Prostate gland (tissue), 2 donors: ENCODE measurements at regions not wholly inside any gene's neighbourhood (a gene's known extent, or its start where the extent isn't known, plus 50 kb on each side); places are given as distances from the start of the nearest gene placed in this dataset.

Experiments
- POLR2A ChIP-seq: fragments of 450-650 bp; IDR thresholded peaks from one replicate; pipeline ENCODE4 v1.6.1; 2016; ENCODE audit warnings: antibody characterized with exemption, mild to moderate bottlenecking
- POLR2AphosphoS5 ChIP-seq: sonication (generic); formaldehyde crosslinking; IDR thresholded peaks from one replicate; pipeline ENCODE4 v1.6.1; 2017; ENCODE audit warnings: antibody characterized with exemption
- TF ChIP-seq, protein P1 (sequence below), 4 experiments: fragments of 200-600 bp in 2 of 4; fragments of 450-650 bp in 2 of 4; sonication (generic) in 2 of 4; IDR thresholded peaks; 1 replicate in 3 of 4; 2 replicates in 1 of 4; pipeline ENCODE4 v1.5.1; 2016 to 2019; ENCODE audit warnings: antibody characterized with exemption in 4 of 4, mild to moderate bottlenecking in 2 of 4, moderate library complexity in 2 of 4

DNA sequence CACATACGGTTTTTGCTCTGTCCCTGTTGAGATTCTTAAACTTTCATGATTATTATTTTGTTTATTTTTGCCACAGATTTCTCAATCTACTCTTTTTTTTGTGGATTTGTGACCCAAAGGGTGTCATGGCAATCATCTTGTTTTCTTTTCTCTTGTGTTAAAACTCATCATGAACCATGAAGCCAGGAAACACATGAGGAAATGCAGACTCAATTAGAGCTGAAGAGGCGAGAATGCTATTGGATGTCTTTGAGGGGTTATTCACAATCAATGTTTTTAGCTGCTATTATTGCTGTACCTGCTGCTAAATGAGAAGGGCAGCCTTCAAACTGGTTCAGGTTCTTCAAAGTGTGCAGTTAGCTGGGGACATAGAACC is 99.5 kb upstream of the MMADHC start:
- TF ChIP-seq, protein P1, sequence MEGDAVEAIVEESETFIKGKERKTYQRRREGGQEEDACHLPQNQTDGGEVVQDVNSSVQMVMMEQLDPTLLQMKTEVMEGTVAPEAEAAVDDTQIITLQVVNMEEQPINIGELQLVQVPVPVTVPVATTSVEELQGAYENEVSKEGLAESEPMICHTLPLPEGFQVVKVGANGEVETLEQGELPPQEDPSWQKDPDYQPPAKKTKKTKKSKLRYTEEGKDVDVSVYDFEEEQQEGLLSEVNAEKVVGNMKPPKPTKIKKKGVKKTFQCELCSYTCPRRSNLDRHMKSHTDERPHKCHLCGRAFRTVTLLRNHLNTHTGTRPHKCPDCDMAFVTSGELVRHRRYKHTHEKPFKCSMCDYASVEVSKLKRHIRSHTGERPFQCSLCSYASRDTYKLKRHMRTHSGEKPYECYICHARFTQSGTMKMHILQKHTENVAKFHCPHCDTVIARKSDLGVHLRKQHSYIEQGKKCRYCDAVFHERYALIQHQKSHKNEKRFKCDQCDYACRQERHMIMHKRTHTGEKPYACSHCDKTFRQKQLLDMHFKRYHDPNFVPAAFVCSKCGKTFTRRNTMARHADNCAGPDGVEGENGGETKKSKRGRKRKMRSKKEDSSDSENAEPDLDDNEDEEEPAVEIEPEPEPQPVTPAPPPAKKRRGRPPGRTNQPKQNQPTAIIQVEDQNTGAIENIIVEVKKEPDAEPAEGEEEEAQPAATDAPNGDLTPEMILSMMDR (IDR thresholded peaks at IDR 0.05), result no peak
- TF ChIP-seq POLR2AphosphoS5, result no peak
- no peak for TF ChIP-seq POLR2A
